Fibroblast of skin of scalp (primary cell): ENCODE measurements at regions not wholly inside any gene's neighbourhood (a gene's known extent, or its start where the extent isn't known, plus 50 kb on each side); places are given as distances from the start of the nearest gene placed in this dataset.

Experiments used
- DNase-seq: peaks from one replicate; pipeline ENCODE4 v3.0.0-alpha.2; 2013

DNA sequence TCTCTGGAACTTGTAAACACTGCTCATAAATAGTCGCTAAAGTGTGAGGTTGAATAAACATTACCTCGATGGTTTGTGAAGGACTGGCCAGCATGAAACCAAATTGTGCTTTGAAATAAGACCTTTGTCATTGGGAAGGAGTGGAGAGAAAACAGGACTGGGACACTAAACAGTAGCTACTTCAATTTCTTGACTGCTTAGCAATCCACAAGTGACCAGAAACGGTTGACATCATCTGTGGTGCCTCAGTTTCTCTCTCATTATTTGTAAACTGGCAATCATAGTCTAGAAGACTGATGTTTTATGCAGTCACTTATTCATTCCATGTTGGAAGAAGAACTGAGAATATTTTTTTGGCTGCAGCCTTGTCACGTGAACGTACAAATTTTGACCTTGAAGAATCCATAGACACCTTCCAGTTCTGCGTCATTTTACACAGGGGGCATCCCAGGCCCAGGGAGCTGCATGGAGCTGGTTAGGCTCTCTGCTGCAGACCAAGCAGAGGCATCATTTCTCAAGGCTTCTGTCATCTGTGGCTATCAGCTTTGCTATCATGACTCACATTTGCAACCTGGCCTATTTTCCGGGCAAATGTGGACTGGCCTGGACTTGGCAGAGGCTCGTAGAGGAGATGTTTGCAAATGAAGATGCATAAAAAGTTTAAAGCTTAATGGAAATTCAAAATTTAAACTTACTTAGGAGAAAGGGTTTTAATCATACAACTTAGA lies 391.8 kb downstream of the FGF9 start:
- no peak for DNase-seq

DNA sequence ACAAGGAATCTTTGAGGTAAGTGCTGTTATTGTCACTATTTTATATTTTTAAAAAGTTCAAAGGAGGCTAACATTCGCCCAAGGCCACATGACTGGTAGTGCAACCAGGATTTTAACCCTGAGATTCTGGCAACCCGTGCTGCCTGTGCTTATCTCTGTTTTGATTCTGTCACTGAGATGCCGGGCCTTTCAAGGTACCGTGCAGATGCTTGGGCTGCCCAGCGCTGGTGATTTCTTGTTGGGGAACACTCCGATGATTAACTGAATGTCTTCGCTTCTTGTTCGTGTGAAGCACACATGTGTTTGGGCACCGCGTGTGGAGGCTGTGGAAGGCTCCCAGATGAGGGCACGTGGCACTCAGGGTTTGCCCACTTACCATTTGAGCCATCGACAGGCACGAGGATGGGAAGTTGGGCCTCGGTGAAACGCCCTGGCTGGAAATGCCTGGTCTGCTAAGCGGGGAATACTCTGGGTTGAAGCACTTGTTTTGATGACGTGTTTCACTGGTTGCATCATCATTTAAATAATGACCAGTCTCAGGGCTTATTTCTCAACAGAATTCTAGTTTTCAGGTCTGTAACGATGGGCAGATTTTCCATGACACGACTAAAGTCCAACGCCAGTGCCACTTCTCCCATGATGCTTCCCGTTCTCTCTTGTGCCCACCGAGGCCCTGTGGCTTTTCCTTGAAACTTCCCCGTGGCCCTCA lies 392.7 kb downstream of the FGF9 start:
- no peak for DNase-seq

DNA sequence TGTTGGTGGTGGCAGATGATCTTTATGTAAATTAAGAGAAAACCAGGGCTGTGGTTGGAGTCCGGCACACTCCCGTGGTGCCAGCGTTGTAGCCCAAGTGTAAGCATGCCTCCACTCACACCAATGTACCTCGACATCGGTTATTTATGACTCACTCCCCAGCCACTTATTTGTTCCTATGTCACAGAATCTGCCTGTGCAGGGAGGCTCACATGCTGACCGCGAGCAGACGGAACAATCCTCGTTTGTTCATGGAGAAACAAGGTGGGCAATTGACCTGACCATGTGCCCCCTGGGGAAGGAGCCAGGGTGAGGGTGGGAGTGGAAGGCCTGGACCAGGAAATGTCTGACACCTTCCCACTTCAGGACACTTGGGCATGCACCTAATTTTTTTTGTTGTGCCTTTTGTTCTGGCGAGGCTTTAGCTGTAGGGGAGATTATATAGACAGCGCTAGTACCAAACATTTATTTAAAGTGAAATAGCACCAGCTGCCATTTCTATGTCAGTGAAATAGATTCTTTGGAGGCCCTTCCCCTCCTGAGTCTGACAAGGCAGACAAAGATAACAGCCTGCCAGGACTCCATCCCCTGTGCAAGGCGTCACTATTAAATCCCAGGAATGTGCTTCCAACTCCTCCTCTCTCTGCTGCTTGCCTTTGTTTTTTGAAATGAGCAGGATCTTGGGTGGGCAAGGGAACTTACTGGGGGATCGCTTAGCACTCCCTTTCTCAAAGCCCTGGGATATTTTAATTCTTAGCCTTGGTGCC lies 394.2 kb downstream of the FGF9 start:
- DNase-seq = no peak

DNA sequence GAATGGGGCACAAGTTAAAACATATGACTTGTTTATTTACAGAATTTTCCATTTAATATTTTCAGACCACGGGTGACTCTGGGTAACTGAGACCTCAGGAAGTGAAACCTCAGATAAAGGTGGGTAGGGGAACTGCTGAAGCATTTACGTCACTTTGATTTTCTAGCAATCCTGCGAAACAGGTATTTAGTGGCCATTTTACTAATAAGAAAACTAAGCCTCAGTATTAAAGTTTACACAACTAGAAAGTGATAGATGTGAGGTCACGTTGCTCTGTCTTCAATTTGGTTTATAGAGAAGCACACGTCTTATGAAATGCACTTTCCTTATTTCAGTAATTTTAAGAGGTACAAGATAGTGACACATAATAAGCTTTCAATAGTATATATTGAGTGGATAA lies 402.8 kb downstream of the FGF9 start:
- no peak for DNase-seq

DNA sequence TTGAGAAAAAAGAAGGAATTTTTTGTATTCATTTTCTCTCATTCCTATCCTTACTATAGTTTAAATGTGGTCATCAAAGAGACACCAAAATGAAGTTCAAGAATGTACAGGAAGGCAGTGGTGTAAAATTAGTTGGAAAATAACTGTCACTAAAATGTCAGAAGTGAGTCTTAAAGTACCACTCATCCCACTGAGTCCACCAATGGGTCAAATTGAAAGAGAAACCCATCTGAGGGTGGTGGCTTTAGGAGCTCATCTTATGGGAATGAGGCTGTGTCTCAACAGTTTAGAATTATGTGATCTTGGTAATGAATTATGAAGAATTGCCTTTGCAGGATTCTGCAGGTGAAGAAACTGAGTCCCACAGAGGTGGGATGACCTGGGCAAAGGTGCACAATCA lies 403.5 kb downstream of the FGF9 start:
- DNase-seq = no peak

DNA sequence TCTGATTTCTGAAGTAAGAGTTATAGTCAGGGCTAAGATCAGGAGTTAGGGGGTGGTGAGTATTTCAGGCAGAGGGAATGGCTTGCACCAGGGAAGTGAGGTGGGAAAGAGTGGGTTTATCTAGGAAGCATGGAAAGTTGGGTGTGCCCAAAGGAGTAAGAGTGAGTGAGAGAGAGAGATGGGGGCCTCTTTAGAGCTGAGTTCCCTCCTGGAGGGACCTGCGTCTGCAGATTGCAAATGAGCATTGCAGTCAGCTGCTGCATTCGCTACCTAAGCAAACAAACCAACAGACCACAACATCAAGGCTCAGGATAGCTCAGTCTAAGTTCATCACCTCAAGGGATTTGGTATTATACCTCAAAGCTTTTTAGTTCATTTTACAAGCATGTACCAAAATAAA lies 405.8 kb downstream of the FGF9 start:
- DNase-seq = no peak

DNA sequence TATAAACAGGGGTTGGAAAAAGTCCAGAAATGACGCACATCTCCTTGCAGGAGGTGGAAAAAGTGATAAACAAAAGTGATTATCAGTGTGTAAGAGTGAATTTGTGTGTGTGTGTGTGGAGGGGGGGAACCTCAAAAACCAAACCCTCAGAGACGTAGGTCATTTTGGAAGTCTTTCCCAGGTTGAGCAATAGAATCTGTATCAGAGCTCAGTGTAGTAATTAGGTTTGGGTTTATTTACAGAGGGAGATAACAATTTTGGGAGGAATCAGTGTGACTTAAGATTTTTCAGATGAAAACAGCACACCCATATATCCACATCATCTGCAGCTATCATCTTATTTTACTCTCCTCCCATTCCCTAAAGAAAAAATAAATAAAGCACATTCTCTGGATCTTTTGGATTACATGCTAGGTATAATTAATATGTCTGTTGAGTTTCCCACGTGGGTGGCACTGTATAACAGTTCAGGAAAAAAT lies 406.4 kb downstream of the FGF9 start:
- DNase-seq = no peak

DNA sequence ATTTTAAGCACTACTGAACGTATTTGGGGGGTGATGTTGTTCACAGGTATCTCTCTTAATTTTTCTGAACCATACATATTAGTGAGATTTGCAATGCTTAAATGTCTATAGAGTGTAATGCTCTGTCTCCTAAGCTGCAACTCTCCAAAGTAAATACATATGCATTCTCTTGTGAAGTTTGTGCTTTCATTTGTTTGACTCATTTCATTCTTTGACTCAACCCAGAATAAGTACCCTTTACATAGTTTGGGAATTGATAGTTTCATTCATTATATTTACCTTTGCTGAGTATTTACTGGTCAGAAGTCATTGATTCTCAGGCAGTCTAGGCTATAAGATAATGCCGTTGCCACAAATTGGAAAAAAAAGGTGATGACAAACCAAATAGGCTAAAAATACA lies 406.9 kb downstream of the FGF9 start:
- no peak for DNase-seq

DNA sequence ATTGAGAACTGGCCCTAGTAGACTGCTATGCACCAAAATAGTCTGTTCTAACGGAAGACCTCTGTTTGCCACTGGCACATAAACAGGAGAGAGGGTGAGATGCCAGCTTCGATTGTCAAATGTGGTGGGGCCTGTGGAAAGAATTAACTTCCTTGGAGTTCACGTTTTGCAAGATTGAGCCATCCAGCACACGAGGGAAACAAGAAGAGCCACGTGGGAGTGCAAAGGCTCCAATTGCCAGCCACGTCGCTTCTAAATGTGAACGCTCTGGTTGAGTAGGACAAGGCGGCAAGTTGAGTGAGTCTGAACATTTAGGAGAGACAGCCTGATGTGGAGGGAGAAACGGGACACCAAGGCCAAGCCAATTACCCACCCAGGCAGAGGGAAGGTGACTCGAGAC lies 409.1 kb downstream of the FGF9 start:
- no peak for DNase-seq

DNA sequence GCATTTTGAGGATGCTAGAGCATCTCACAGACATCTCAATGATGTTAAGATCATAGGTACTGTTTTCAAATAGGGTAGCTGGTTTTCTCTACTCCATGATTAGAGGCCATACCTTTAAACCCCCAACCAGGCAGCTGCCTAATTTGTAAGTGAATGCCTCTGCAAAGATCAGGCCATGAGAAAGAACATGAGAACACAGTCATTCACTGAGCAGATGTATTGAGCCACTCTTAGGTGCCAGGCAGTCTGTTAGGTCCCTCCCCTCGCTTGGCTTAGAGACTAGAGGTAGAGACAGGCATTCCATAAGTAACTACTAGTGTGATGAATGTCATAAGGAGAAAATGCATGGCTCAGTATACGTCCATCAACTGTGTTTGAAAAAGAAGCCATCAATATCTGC lies 410.0 kb downstream of the FGF9 start:
- DNase-seq = no peak

DNA sequence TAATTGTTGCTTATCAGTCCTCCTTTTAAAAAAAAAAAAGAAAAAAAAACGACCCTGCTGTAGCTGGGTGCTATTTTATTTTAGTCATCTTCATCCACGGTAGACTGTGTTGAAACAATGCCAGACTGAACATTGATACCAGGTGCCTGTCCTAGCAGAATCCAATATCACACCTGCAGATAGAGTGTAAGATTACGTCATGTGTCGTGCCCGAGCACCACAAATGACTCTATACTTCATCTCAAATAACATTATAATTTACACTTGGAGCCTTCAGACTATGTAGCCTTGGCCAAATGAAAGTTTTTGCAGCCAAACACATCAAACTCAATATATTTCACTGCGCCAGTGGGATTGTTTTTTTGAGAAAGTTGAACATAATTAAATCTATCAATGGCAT lies 410.6 kb downstream of the FGF9 start:
- DNase-seq = no peak

DNA sequence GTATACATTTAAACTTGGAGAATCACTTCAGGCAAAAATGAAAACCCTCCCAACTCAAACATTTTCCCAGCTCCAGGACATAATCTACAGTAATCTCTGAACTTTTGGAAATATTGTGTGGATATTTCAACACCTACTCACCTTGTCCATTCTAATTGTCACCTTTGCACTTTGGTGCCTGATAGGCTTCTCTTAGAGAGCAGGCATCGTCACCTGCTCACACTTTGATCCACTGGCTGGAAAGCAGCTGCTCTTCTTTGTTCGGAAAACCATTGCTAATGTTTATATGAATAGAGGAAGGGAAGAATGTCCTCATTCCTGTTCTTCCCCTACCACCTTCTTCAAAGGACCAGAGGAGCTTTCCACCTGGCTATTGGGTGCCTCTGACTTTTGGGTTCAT lies 411.2 kb downstream of the FGF9 start:
- DNase-seq = no peak

DNA sequence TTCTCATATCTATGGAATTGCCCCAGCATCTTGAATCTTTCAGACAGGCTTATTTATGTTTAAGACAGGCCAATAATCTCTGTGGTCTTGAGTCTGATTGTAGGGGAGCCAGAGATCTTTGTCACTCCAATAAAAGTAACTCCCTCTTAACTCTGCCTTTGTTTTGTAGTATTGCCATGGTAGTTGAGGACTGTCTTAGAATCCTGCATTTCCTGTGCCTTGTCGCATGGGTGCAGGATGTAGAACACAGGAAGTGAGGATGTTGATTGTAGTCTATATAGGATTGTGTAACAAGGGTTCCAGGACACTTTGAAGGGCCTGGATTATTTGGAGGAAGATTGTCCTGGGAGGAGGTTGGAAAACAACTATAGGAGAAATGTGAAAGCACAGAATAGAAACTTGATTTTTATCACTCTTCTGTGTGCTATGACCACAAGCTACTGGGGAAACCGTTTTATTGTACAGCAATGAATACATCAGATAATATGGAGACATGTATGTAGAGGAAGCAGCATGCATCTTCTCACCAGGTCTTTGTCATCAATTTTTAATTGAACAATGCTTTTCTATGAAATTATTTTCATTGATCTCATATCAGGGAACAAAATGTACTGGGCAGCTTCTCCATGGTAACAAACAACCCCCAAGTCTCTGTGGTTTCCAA lies 411.7 kb downstream of the FGF9 start:
- DNase-seq = no peak

DNA sequence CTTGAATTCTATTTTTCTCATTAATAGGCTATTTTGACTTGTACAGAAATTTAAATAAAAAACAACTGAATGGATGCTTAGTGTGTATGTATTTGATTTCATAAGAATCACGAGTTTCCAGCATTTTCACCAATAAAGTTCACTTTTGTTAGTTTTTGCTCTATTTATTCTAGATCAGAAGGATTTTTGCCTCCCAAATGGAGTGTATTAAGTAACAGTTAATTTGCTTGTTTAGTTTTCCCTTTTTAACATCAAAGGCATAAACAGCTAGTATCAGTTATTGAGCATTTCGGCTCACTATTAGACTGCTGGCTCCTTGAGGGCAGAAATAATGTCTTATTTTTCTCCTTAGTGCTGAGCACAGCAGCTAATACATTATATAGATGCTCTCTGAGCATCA lies 414.1 kb downstream of the FGF9 start:
- no peak for DNase-seq

DNA sequence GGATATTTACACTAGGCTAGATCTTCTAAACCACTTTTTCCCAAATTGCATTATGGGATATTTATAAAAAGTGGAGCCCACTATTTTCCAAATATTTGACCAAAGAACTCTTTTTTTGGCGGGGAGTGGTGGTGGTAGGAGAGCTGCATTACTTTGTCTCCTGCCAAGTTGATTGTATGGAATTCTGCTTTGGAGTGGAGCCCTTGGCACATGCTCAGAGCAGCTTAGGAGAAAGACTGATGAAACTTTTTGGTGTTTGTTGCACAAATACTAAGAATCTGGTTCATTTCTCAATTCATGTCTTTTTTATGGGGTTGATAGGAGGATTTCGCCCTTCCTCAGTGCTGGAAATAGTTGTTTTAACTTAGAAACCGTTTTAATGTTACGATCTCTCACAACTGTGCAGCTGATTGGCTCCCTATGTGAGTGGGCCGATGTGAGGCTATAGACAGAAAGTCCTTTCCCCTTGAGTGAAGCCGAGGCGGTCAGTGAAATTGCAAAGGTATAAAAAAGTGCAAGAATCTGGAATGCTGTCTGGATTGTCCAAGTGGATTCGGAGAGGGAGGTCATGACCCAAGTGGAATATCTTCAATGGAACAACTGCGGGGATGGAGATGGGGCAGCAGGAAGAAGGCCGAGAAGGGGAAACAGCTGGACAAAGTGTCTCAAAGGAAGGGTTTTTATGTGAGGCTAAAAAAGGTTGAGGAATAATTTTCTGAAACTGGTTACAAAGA lies 415.9 kb downstream of the FGF9 start:
- peak; percentile 31 for DNase-seq

DNA sequence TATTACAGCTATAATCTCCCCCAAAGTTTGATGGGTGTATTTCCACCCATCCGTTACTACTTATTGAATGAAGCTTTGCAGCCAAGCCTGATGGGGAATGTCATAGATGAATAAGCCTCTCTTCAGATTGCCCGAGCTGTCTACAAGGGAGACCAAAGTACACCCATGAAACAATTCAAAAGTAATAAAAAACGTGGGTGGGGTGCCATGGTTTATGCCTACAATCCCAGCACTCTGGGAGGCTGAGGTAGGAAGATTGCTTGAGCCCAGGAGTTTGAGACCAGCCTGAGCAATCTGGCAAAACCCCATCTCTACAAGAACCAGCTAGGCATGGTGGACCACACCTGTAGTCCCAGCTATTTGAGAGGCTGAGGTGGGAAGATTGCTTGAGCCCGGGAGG lies 419.2 kb downstream of the FGF9 start:
- no peak for DNase-seq

DNA sequence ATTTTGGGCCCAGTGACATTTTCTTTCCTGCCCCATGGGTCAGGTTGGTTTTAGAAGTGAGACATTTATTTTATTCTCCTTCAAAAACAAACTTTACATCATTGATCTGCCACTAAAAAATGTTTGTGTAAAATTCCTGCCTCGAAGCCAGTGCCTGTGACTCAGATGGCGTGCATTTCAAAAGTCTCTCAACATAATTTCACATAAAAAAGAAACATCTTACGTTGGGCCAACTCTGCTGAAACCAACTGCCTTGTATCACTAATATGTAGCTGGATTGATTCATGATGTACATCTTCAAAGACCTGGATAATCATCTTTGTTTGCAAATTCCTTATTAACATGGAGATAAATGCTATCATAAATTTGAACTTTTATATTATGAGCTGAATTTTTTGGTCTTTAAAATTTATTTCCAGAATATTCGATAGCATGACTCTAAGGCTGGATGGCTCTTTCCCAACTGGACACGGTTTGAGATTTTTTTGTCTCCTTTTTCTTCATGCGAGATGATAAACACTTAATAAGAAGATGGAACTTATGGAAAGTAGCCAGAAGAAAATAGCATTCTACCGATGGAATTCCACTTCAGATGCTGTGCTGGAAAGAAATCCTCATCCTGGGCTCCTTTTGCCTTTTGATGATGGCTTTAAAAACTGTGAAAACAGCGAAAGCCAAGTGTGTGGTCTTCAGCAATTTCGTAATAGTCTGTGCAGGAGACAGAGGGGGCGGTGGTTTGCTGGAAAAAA lies 420.5 kb downstream of the FGF9 start:
- DNase-seq = peak; percentile 49

DNA sequence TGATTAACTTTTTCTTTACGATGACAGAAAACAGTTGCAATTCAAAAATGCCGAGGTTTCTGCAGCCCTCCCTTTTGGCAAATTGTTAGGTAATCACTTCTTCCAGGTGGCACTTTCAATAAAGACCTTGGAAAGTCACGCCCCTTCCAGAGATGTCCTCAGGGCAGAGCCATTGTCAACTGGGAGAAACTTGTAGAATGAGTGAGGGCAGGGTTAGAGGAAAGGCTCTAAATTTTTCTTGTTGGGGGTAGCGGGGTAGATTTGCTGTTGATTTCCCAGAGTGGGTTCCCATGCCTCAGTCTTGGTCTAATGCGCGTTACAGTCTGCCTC lies 421.1 kb downstream of the FGF9 start:
- DNase-seq = no peak

DNA sequence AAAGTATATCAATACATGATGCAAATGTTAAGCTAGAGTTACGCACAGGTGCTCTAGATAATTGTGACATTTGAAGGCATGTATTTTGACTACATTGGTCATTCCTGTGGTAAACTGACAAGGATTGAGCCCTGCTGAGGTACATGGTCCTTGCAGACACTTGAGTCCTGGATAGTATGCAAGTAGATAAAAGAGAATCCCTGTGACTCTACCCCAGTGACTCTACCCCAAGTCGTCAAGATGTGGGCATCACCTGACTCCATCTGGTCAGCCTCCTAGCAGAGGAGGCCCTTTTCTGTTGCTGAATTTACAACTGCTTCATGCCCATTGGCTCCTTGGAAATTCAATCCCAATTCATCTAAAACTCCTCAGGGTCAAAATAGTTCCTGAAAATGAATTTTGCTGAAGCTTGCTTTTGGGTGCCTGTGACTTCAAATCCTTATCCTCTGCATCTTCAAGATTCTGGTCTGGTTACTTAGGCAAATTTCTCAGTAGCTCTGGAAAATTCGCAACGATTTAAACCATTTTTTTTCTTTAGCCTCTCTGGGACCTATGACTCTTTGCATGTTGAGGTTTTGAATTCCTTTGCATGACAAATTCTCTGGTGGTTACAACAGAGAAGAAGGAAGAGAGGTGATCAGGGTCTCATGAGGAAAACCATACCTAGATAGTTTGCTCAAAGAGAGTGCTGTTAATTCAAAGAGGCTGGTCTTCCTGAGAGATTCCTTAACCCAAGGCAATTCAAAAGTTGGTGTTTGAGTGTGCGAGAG lies 422.1 kb downstream of the FGF9 start:
- peak; percentile 40 for DNase-seq

DNA sequence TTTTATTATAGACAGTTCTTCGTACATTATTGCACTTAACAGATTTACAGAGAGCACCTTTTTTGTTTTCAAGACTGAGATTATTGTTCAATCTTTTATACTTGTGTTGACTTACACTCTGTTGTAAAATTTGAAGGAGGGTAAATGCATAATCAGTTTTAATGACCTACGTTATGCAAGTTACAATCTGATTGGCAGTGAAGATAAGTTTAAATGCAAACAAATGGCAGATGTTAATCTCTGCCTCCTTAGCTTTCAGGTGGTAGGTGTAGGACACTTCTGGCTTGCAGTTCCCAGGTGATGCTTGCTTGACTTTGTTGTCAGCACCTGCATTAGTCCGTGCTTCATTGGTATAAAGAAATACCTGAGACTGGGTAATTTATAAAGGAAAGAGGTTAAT lies 424.9 kb downstream of the FGF9 start:
- DNase-seq = no peak

DNA sequence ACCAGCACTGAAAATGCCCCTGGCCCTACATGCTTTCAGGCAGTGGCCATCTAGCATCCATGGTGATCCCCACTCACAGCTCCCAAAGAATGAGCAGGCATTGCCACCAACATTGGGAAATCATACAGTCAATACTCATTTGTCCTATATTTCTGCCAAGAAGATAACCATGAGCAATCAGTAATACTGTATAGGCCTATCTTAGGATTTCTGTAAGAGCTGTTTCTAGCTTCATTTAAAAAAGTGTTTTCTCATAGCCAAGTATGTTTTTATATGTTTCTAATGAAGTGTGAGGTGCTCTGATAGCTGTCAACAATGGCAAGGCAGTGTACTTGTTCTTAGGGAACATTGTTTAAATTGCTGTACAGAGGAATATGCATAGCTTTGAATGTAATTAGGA lies 428.7 kb downstream of the FGF9 start:
- no peak for DNase-seq
